Fibroblast of lung (primary cell): ENCODE measurements at regions not wholly inside any gene's neighbourhood (a gene's known extent, or its start where the extent isn't known, plus 50 kb on each side); places are given as distances from the start of the nearest gene placed in this dataset.

ENCODE experiments used
- CTCF ChIP-seq, 2 donors: IDR thresholded peaks in 1 of 2; conservative IDR thresholded peaks in 1 of 2; 1 replicate in 1 of 2; 2 replicates in 1 of 2; pipeline ENCODE4 v1.5.1; 2011 to 2012; ENCODE audit warnings: low read length in 2 of 2, control low read depth in 1 of 2, inconsistent platforms in 1 of 2, low read depth in 1 of 2, mild to moderate bottlenecking in 1 of 2
- EZH2 ChIP-seq: IDR thresholded peaks from 2 replicates; pipeline ENCODE4 v1.5.1; 2012; ENCODE audit warnings: low read length, control low read depth, mild to moderate bottlenecking; ENCODE audit errors: missing control alignments

DNA sequence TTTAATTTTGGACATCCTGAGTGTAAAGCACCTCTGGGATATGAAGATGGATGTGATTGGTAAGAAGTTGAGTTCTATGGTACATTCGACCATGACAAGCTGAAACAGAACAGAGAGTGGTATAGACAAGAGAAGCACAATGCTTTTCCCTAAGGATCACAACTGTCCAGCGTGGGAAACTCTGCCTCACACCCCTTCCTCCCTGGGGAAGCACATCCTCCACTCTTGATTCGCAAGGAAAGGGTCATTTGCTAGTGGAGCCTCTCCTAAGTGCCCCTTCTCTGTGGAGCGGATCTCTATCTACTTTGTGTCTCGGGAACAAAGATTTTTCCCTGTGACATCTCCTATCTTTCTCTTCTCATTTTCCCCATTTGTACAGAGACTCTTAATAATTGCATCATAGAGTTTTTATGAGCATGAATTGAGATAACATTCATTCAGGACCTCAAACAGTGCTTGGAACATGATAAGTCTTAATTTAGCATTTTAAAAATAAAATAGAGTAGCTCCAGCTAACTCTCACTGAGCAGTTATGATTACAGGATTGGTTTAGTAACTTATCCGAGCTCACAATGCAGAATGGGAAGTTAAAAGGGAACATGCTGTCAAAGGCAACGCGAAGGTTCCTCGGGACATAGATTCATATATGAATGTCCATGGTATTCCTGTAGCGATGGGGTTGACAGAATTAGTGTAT lies 775.2 kb downstream of the C6orf118 start:
- TF ChIP-seq EZH2 (no peak), CTCF (conservative IDR thresholded peaks at IDR 0.05 in 1 of 2, IDR thresholded peaks at IDR 0.05 in 1 of 2; ENCODE audit: low read depth in 1 of 2, low read length in 2 of 2) (no peak)
